SJCRH30 (cell line): ENCODE measurements at regions not wholly inside any gene's neighbourhood (a gene's known extent, or its start where the extent isn't known, plus 50 kb on each side); places are given as distances from the start of the nearest gene placed in this dataset.
A peak's percentile ranks its signal among the peaks of the same experiment; 100 is the strongest.

Source experiments
- DNase-seq, 2 experiments: peaks; one replicate each; pipeline ENCODE4 v3.0.0-alpha.2; 2015 to 2020
- H3K27ac ChIP-seq: fragments of 250-450 bp; sonication (Bioruptor Pico); 2 replicates; pipeline ENCODE4 v1.5.1; 2020; ENCODE audit warnings: mild to moderate bottlenecking, moderate library complexity
- H3K27me3 ChIP-seq: fragments of 250-450 bp; sonication (Bioruptor Pico); 2 replicates; pipeline ENCODE4 v1.5.1; 2020; ENCODE audit warnings: mild to moderate bottlenecking, moderate library complexity
- H3K36me3 ChIP-seq: fragments of 250-450 bp; sonication (Bioruptor Pico); 2 replicates; pipeline ENCODE4 v1.5.1; 2020; ENCODE audit warnings: mild to moderate bottlenecking, moderate library complexity
- H3K4me1 ChIP-seq: fragments of 250-450 bp; sonication (Bioruptor Pico); 2 replicates; pipeline ENCODE4 v1.5.1; 2020; ENCODE audit warnings: mild to moderate bottlenecking, moderate library complexity
- H3K4me3 ChIP-seq: fragments of 250-450 bp; sonication (Bioruptor Pico); 2 replicates; pipeline ENCODE4 v1.5.1; 2020; ENCODE audit warnings: mild to moderate bottlenecking, moderate library complexity
- H3K9me3 ChIP-seq: fragments of 250-450 bp; sonication (Bioruptor Pico); replicated peaks from 2 replicates; pipeline ENCODE4 v1.5.1; 2020; ENCODE audit warnings: mild to moderate bottlenecking, moderate library complexity

- Histone ChIP-seq H3K36me3 (no peaks in the 10 kb centered on the region), H3K27me3 (no peaks in the 10 kb centered on the region), H3K4me3 (no peak overlapping the region), H3K27ac (no peak overlapping the region), H3K9me3 (no peaks in the 10 kb centered on the region), H3K4me1 (peaks cover 6% of the 10 kb centered on the region; the same call in 1 of the 2 replicates)
- DNase-seq: peak; percentile 56 to 78
Measured at GRCh38 chr22:27405672-27406388, 395.7 kb downstream of the MN1 start.

- Histone ChIP-seq H3K4me1 (peaks cover 6% of the 10 kb centered on the region; the same call in 1 of the 2 replicates), H3K27ac (no peak overlapping the region), H3K36me3 (no peaks in the 10 kb centered on the region)
Measured at GRCh38 chr22:27406389-27406861, 395.1 kb downstream of the MN1 start.

GRCh38 chr22:27407369-27407985 is 394.1 kb downstream of the MN1 start:
- H3K4me1 ChIP-seq: peaks cover 6% of the 10 kb centered on the region; the same call in 1 of the 2 replicates
- H3K36me3 ChIP-seq: no peaks in the 10 kb centered on the region
- no peaks in the 10 kb centered on the region for H3K27me3 ChIP-seq
- no peak overlapping the region for H3K27ac ChIP-seq
- no peak overlapping the region for H3K4me3 ChIP-seq
- no peaks in the 10 kb centered on the region for H3K9me3 ChIP-seq
- DNase-seq: no peak

More at GRCh38 chr22:27406389-27406861, 395.1 kb downstream of the MN1 start:
- DNase-seq: no peak
- H3K4me3 ChIP-seq: no peak overlapping the region
- H3K27me3 ChIP-seq: no peaks in the 10 kb centered on the region
- no peaks in the 10 kb centered on the region for H3K9me3 ChIP-seq

- Histone ChIP-seq H3K27me3 (no peaks in the 10 kb centered on the region), H3K36me3 (no peaks in the 10 kb centered on the region), H3K4me1 (peaks cover 6% of the 10 kb centered on the region; the same call in 1 of the 2 replicates), H3K9me3 (no peaks in the 10 kb centered on the region), H3K27ac (no peak overlapping the region), H3K4me3 (no peak overlapping the region)
- no peak for DNase-seq
Measured at GRCh38 chr22:27408068-27408467, 393.5 kb downstream of the MN1 start.

GRCh38 chr22:27409299-27409698 is 392.3 kb downstream of the MN1 start:
- Histone ChIP-seq H3K9me3 (no peaks in the 10 kb centered on the region), H3K4me3 (no peak overlapping the region), H3K36me3 (no peaks in the 10 kb centered on the region), H3K4me1 (peaks cover 6% of the 10 kb centered on the region; the same call in 1 of the 2 replicates), H3K27me3 (no peaks in the 10 kb centered on the region), H3K27ac (no peak overlapping the region)
- DNase-seq: no peak

GRCh38 chr22:27412866-27413445 is 388.6 kb downstream of the MN1 start:
- H3K27ac ChIP-seq: no peak overlapping the region
- H3K9me3 ChIP-seq: no peaks in the 10 kb centered on the region
- no peaks in the 10 kb centered on the region for H3K27me3 ChIP-seq
- DNase-seq: no peak
- H3K4me1 ChIP-seq: peaks cover 30% of the 10 kb centered on the region
- no peaks in the 10 kb centered on the region for H3K36me3 ChIP-seq
- H3K4me3 ChIP-seq: no peak overlapping the region

- Histone ChIP-seq H3K27me3 (no peaks in the 10 kb centered on the region), H3K4me1 (peaks cover 35% of the 10 kb centered on the region), H3K36me3 (no peaks in the 10 kb centered on the region), H3K27ac (no peak overlapping the region), H3K9me3 (no peaks in the 10 kb centered on the region), H3K4me3 (no peak overlapping the region)
- no peak for DNase-seq
Measured at GRCh38 chr22:27413702-27414101, 387.9 kb downstream of the MN1 start.

GRCh38 chr22:27416511-27417420 is 384.8 kb downstream of the MN1 start:
- H3K4me3 ChIP-seq: no peak overlapping the region; the same call in none of the 2 replicates
- H3K27ac ChIP-seq: peak overlapping the region; percentile 95
- H3K4me1 ChIP-seq: peaks cover 57% of the 10 kb centered on the region
- H3K27me3 ChIP-seq: no peaks in the 10 kb centered on the region
- no peaks in the 10 kb centered on the region for H3K36me3 ChIP-seq
- H3K9me3 ChIP-seq: no peaks in the 10 kb centered on the region
- peak; percentile 97 for DNase-seq

- H3K4me1 ChIP-seq: peaks cover 57% of the 10 kb centered on the region
- no peak for DNase-seq
- H3K9me3 ChIP-seq: no peaks in the 10 kb centered on the region
- no peaks in the 10 kb centered on the region for H3K27me3 ChIP-seq
- H3K36me3 ChIP-seq: no peaks in the 10 kb centered on the region
- H3K4me3 ChIP-seq: no peak overlapping the region; the same call in 1 of the 2 replicates
- peak overlapping the region; percentile 95 for H3K27ac ChIP-seq
Measured at GRCh38 chr22:27417421-27417814, 384.1 kb downstream of the MN1 start.

- no peaks in the 10 kb centered on the region for H3K27me3 ChIP-seq
- no peak overlapping the region for H3K27ac ChIP-seq
- peaks cover 57% of the 10 kb centered on the region for H3K4me1 ChIP-seq
- no peaks in the 10 kb centered on the region for H3K36me3 ChIP-seq
- no peak for DNase-seq
- H3K9me3 ChIP-seq: no peaks in the 10 kb centered on the region
- no peak overlapping the region for H3K4me3 ChIP-seq
Measured at GRCh38 chr22:27418261-27418660, 383.3 kb downstream of the MN1 start.

- DNase-seq: peak; percentile 42 to 54
- no peak overlapping the region for H3K4me3 ChIP-seq
- no peaks in the 10 kb centered on the region for H3K36me3 ChIP-seq
- peaks cover 57% of the 10 kb centered on the region for H3K4me1 ChIP-seq
- H3K9me3 ChIP-seq: no peaks in the 10 kb centered on the region
- peak overlapping the region; percentile 79 for H3K27ac ChIP-seq
- H3K27me3 ChIP-seq: no peaks in the 10 kb centered on the region
Measured at GRCh38 chr22:27419473-27419872, 382.1 kb downstream of the MN1 start.

- Histone ChIP-seq H3K9me3 (no peaks in the 10 kb centered on the region), H3K27me3 (no peaks in the 10 kb centered on the region), H3K36me3 (no peaks in the 10 kb centered on the region), H3K27ac (peak overlapping the region; percentile 79), H3K4me1 (peaks cover 51% of the 10 kb centered on the region), H3K4me3 (no peak overlapping the region)
- no peak for DNase-seq
Measured at GRCh38 chr22:27420195-27420816, 381.2 kb downstream of the MN1 start.

- Histone ChIP-seq H3K36me3 (no peaks in the 10 kb centered on the region), H3K27me3 (no peaks in the 10 kb centered on the region), H3K27ac (peak overlapping the region; percentile 79), H3K4me1 (peaks cover 46% of the 10 kb centered on the region), H3K9me3 (no peaks in the 10 kb centered on the region), H3K4me3 (peak overlapping the region; percentile 35)
- peak; percentile 92 to 96 for DNase-seq
Measured at GRCh38 chr22:27420817-27421361, 380.7 kb downstream of the MN1 start.

GRCh38 chr22:27422442-27422841 is 379.1 kb downstream of the MN1 start:
- H3K9me3 ChIP-seq: peaks cover 4% of the 10 kb centered on the region; the same call in 1 of the 2 replicates
- no peak for DNase-seq
- H3K4me1 ChIP-seq: peaks cover 37% of the 10 kb centered on the region
- H3K4me3 ChIP-seq: no peak overlapping the region
- no peaks in the 10 kb centered on the region for H3K36me3 ChIP-seq
- no peak overlapping the region for H3K27ac ChIP-seq
- no peaks in the 10 kb centered on the region for H3K27me3 ChIP-seq
